ENCODE measurements at regions not wholly inside any gene's neighbourhood (a gene's known extent, or its start where the extent isn't known, plus 50 kb on each side); places are given as distances from the start of the nearest gene placed in this dataset.

GRCh38 chr14:98226411-98226810 lies 1045.6 kb downstream of the BCL11B start:
- no peak for DNase-seq (ENCODE audit: low read depth in 2 of 2)

GRCh38 chr14:98227000-98227726 lies 1044.8 kb downstream of the BCL11B start:
- DNase-seq (ENCODE audit: low read depth in 2 of 2): no peak

- DNase-seq (ENCODE audit: low read depth in 2 of 2): no peak
Measured at GRCh38 chr14:98227727-98228111, 1044.3 kb downstream of the BCL11B start.

GRCh38 chr14:98229656-98230366 lies 1042.2 kb downstream of the BCL11B start:
- DNase-seq (ENCODE audit: low read depth in 2 of 2): no peak

- DNase-seq (ENCODE audit: low read depth in 2 of 2): no peak
Measured at GRCh38 chr14:98230411-98230810, 1041.6 kb downstream of the BCL11B start.

GRCh38 chr14:98231210-98231609 lies 1040.8 kb downstream of the BCL11B start:
- DNase-seq (ENCODE audit: low read depth in 2 of 2): no peak

- DNase-seq (ENCODE audit: low read depth in 2 of 2): no peak
Measured at GRCh38 chr14:98233656-98234055, 1038.3 kb downstream of the BCL11B start.

- no peak for DNase-seq (ENCODE audit: low read depth in 2 of 2)
Measured at GRCh38 chr14:98234208-98234607, 1037.8 kb downstream of the BCL11B start.

- no peak for DNase-seq (ENCODE audit: low read depth in 2 of 2)
Measured at GRCh38 chr14:98236314-98236713, 1035.7 kb downstream of the BCL11B start.

- no peak for DNase-seq (ENCODE audit: low read depth in 2 of 2)
Measured at GRCh38 chr14:98237939-98238338, 1034.1 kb downstream of the BCL11B start.

- DNase-seq (ENCODE audit: low read depth in 2 of 2): no peak
Measured at GRCh38 chr14:98240376-98240775, 1031.6 kb downstream of the BCL11B start.

- no peak for DNase-seq (ENCODE audit: low read depth in 2 of 2)
Measured at GRCh38 chr14:98242903-98243302, 1029.1 kb downstream of the BCL11B start.

- DNase-seq (ENCODE audit: low read depth in 2 of 2): no peak
Measured at GRCh38 chr14:98243332-98243731, 1028.7 kb downstream of the BCL11B start.

- no peak for DNase-seq (ENCODE audit: low read depth in 2 of 2)
Measured at GRCh38 chr14:98244162-98244948, 1027.6 kb downstream of the BCL11B start.

GRCh38 chr14:98244966-98245569 lies 1026.9 kb downstream of the BCL11B start:
- no peak for DNase-seq (ENCODE audit: low read depth in 2 of 2)

- no peak for DNase-seq (ENCODE audit: low read depth in 2 of 2)
Measured at GRCh38 chr14:98249057-98249456, 1022.9 kb downstream of the BCL11B start.

- no peak for DNase-seq (ENCODE audit: low read depth in 2 of 2)
Measured at GRCh38 chr14:98249476-98249875, 1022.5 kb downstream of the BCL11B start.

- DNase-seq (ENCODE audit: low read depth in 2 of 2): no peak
Measured at GRCh38 chr14:98252820-98253219, 1019.2 kb downstream of the BCL11B start.

GRCh38 chr14:98259881-98260280 lies 1012.1 kb downstream of the BCL11B start:
- no peak for DNase-seq (ENCODE audit: low read depth in 2 of 2)

- DNase-seq (ENCODE audit: low read depth in 2 of 2): no peak
Measured at GRCh38 chr14:98262566-98262965, 1009.4 kb downstream of the BCL11B start.

GRCh38 chr14:98269533-98269932 lies 1002.5 kb downstream of the BCL11B start:
- no peak for DNase-seq (ENCODE audit: low read depth in 2 of 2)

GRCh38 chr14:98270201-98270600 lies 1001.8 kb downstream of the BCL11B start:
- DNase-seq (ENCODE audit: low read depth in 2 of 2): no peak
